Peyer's patch (tissue), 4 donors: ENCODE measurements at regions not wholly inside any gene's neighbourhood (a gene's known extent, or its start where the extent isn't known, plus 50 kb on each side); places are given as distances from the start of the nearest gene placed in this dataset.

ENCODE experiments used
- DNase-seq, 3 donors: peaks; one replicate each; pipeline ENCODE4 v3.0.0-alpha.2; 2017 to 2019
- H3K27ac ChIP-seq, 4 donors: fragments of 200-600 bp; sonication (generic); one replicate each; pipeline ENCODE4 v1.5.1; 2016 to 2019
- H3K27me3 ChIP-seq, 2 donors: fragments of 200-600 bp; sonication (generic); one replicate each; pipeline ENCODE4 v1.5.1; 2019
- H3K36me3 ChIP-seq, 3 donors: fragments of 200-600 bp; sonication (generic); one replicate each; pipeline ENCODE4 v1.5.1; 2016 to 2019
- H3K4me1 ChIP-seq, 4 donors: fragments of 200-600 bp; sonication (generic); one replicate each; pipeline ENCODE4 v1.5.1; 2016 to 2019
- H3K4me3 ChIP-seq, 4 donors: fragments of 200-600 bp; sonication (generic); 1 replicate in 3 of 4; 2 replicates in 1 of 4; pipeline ENCODE4 v1.5.1; 2016 to 2019; ENCODE audit warnings: mild to moderate bottlenecking in 1 of 4
- H3K9me3 ChIP-seq, 4 donors: fragments of 200-600 bp; sonication (generic); one replicate each; pipeline ENCODE4 v1.5.1; 2016 to 2019; ENCODE audit warnings: mild to moderate bottlenecking in 1 of 4
- POLR2A ChIP-seq, 2 donors: fragments of 450-650 bp; IDR thresholded peaks; one replicate each; pipeline ENCODE4 v1.5.1; 2017; ENCODE audit warnings: antibody characterized with exemption in 2 of 2, mild to moderate bottlenecking in 2 of 2, moderate library complexity in 2 of 2
- TF ChIP-seq, protein P1 (sequence below), 6 experiments: fragments of 450-650 bp in 4 of 6; fragments of 200-600 bp in 2 of 6; sonication (generic) in 1 of 6; IDR thresholded peaks; one replicate each; pipeline ENCODE4 v1.5.1; 2017 to 2019; ENCODE audit warnings: antibody characterized with exemption in 6 of 6, mild to moderate bottlenecking in 3 of 6, moderate library complexity in 1 of 6

GRCh38 chr6:8325743-8326142, 109.6 kb downstream of the SLC35B3 start:
- no peaks in the 10 kb centered on the region for H3K27me3 ChIP-seq
- no peak for TF ChIP-seq POLR2A (IDR thresholded peaks at IDR 0.05)
- TF ChIP-seq, protein P1, sequence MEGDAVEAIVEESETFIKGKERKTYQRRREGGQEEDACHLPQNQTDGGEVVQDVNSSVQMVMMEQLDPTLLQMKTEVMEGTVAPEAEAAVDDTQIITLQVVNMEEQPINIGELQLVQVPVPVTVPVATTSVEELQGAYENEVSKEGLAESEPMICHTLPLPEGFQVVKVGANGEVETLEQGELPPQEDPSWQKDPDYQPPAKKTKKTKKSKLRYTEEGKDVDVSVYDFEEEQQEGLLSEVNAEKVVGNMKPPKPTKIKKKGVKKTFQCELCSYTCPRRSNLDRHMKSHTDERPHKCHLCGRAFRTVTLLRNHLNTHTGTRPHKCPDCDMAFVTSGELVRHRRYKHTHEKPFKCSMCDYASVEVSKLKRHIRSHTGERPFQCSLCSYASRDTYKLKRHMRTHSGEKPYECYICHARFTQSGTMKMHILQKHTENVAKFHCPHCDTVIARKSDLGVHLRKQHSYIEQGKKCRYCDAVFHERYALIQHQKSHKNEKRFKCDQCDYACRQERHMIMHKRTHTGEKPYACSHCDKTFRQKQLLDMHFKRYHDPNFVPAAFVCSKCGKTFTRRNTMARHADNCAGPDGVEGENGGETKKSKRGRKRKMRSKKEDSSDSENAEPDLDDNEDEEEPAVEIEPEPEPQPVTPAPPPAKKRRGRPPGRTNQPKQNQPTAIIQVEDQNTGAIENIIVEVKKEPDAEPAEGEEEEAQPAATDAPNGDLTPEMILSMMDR (IDR thresholded peaks at IDR 0.05) = no peak
- H3K4me1 ChIP-seq = no peaks in the 10 kb centered on the region
- DNase-seq = no peak
- H3K27ac ChIP-seq = no peak overlapping the region
- no peaks in the 10 kb centered on the region for H3K9me3 ChIP-seq
- no peaks in the 10 kb centered on the region for H3K36me3 ChIP-seq
- no peak overlapping the region for H3K4me3 ChIP-seq

DNA sequence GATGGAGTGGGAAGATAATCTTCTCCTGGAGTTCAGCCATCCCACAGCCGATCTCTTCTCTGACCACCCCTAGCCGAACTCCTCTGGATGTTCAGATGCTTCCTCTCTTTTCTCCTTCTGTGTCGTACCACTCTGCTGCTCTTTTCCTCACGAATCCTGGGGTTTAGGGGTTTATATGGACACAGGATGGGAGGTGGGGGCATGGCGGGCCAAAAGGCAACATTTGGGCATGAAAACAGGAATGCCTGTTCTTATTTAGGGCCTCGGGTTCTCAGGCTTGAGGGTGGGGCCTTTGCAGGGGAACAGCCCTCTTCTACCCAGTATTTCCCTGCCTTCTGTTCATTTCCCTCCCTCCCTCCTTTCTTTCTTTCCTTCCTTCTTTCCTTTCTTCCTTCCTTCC, 112.7 kb downstream of the SLC35B3 start:
- no peaks in the 10 kb centered on the region for H3K36me3 ChIP-seq
- H3K27ac ChIP-seq = no peak overlapping the region
- no peak overlapping the region for H3K4me3 ChIP-seq
- H3K27me3 ChIP-seq = no peaks in the 10 kb centered on the region
- DNase-seq = no peak
- no peaks in the 10 kb centered on the region for H3K9me3 ChIP-seq
- H3K4me1 ChIP-seq = no peaks in the 10 kb centered on the region
- TF ChIP-seq, protein P1 (IDR thresholded peaks at IDR 0.05) = no peak
- TF ChIP-seq POLR2A (IDR thresholded peaks at IDR 0.05) = no peak

GRCh38 chr6:8321671-8322404, 113.5 kb downstream of the SLC35B3 start:
- H3K9me3 ChIP-seq = no peaks in the 10 kb centered on the region
- H3K4me3 ChIP-seq = no peak overlapping the region
- H3K36me3 ChIP-seq = no peaks in the 10 kb centered on the region
- TF ChIP-seq, protein P1 (IDR thresholded peaks at IDR 0.05) = no peak
- TF ChIP-seq POLR2A (IDR thresholded peaks at IDR 0.05) = no peak
- no peak for DNase-seq
- no peak overlapping the region for H3K27ac ChIP-seq
- H3K4me1 ChIP-seq = no peaks in the 10 kb centered on the region
- no peaks in the 10 kb centered on the region for H3K27me3 ChIP-seq

DNA sequence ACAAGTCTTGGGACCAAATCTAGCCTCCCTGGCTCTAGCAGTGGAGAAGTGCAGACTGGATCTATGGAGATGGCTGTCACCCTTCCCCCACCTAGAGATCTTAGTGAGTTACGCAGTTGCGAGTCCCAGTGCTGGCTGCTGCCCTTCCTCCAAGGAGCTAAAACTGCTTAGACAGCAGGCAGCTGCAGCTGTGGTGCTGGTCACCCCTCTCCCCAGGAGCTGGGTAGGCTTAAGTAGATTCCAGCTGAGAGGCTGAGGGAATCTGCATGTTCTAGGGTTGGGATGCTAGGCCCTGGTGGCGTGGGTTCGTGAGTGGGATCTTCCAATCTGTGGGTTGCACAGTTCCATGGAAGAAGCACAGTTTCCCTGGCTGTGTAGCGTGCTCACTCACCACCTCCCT, 120.2 kb downstream of the SLC35B3 start:
- Histone ChIP-seq H3K4me3 (no peak overlapping the region), H3K36me3 (no peaks in the 10 kb centered on the region), H3K9me3 (no peaks in the 10 kb centered on the region), H3K4me1 (no peaks in the 10 kb centered on the region), H3K27me3 (no peaks in the 10 kb centered on the region), H3K27ac (no peak overlapping the region)
- no peak for DNase-seq
- TF ChIP-seq, protein P1 (IDR thresholded peaks at IDR 0.05) = no peak
- TF ChIP-seq POLR2A (IDR thresholded peaks at IDR 0.05) = no peak

DNA sequence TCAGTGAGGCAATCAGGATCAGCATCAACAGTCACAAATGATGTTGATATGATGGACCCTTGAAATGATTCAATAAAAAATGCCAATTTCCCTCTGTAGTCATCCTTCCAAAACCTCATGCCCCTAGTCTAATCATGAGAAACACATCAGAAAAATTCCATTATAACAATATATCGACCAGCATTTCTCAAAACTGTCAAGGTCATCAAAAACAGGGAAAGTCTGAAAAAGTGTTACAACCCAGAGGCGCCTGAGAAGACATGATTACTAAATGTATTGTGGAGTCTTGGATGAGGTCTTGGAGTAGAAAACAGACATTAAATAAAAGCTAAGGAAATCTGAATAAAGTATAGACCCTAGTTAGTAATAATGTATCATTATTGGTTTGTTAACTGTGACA, 133.8 kb downstream of the SLC35B3 start:
- no peaks in the 10 kb centered on the region for H3K36me3 ChIP-seq
- H3K27ac ChIP-seq = no peak overlapping the region
- no peaks in the 10 kb centered on the region for H3K27me3 ChIP-seq
- H3K4me1 ChIP-seq = no peaks in the 10 kb centered on the region
- H3K4me3 ChIP-seq = no peak overlapping the region
- TF ChIP-seq, protein P1 (IDR thresholded peaks at IDR 0.05) = no peak
- no peak for TF ChIP-seq POLR2A (IDR thresholded peaks at IDR 0.05)
- no peaks in the 10 kb centered on the region for H3K9me3 ChIP-seq
- DNase-seq = no peak
